IgD-negative memory B cell (primary cell): ENCODE measurements at regions not wholly inside any gene's neighbourhood (a gene's known extent, or its start where the extent isn't known, plus 50 kb on each side); places are given as distances from the start of the nearest gene placed in this dataset.

Source experiments
- H3K27ac Mint-ChIP-seq, 3 donors: one replicate each; pipeline ENCODE4 v1.8.0; 2020 to 2022; ENCODE audit warnings: mild to moderate bottlenecking in 3 of 3, mixed read lengths in 3 of 3, moderate library complexity in 1 of 3
- H3K27me3 Mint-ChIP-seq: one replicate; pipeline ENCODE4 v1.8.0; 2021; ENCODE audit warnings: mixed read lengths
- H3K36me3 Mint-ChIP-seq: one replicate; pipeline ENCODE4 v1.8.0; 2020; ENCODE audit warnings: mild to moderate bottlenecking, mixed read lengths
- H3K4me1 Mint-ChIP-seq, 3 donors: one replicate each; pipeline ENCODE4 v1.8.0; 2020 to 2022; ENCODE audit warnings: mixed read lengths in 3 of 3, mild to moderate bottlenecking in 1 of 3
- H3K4me3 Mint-ChIP-seq, 4 donors: one replicate each; pipeline ENCODE4 v1.8.0; 2020 to 2022; ENCODE audit warnings: mild to moderate bottlenecking in 4 of 4, mixed read lengths in 4 of 4, moderate library complexity in 3 of 4
- H3K9me3 Mint-ChIP-seq, 3 donors: one replicate each; pipeline ENCODE4 v1.8.0; 2020 to 2021; ENCODE audit warnings: mixed read lengths in 3 of 3, mild to moderate bottlenecking in 1 of 3

DNA sequence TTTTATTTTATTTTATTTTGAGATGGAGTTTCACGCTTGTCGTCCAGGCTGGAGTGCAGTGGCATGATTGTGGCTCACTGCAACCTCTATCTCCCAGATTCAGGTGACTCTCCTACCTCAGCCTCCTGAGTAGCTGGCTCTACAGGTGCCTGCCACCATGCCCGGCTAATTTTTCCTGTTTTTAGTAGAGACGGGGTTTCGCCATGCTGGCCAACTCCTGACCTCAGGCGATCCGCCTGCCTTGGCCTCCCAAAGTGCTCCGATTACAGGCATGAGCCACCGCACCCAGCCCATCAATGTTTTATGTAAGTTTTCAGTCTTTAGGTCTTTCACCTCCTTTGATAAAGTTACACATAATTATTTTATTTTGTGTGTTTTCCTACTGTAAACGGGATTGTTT is 154.6 kb downstream of the COPRS start:
- peaks cover 0 to 1% (median 0%) of the 10 kb centered on the region in 3 donors for H3K4me1 Mint-ChIP-seq
- H3K9me3 Mint-ChIP-seq: peaks cover 0 to 3% (median 0%) of the 10 kb centered on the region in 3 donors
- H3K27ac Mint-ChIP-seq: no peak overlapping the region
- H3K36me3 Mint-ChIP-seq: peaks cover 2% of the 10 kb centered on the region
- peaks cover 7% of the 10 kb centered on the region for H3K27me3 Mint-ChIP-seq
- no peak overlapping the region for H3K4me3 Mint-ChIP-seq

DNA sequence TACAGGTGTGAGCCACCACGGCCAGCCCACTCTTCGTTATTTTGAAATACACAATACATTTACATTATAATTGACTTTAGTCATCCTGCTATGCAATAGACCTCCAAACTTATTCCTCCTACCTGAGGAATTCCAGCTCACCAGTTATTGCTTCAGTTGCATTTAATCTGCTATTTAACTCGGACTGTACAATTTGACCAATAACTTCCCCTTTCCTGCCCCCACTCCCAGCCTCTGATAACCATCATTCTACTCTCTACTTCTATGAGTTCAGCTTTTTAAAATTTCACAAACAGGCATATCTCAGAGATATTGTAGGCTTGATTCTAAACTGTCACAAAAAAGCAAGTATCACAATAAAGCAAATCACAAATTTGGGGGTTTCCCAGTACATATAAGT is 157.0 kb downstream of the COPRS start:
- Mint-ChIP-seq H3K9me3 (peaks cover 0 to 5% (median 0%) of the 10 kb centered on the region in 3 donors), H3K27ac (no peak overlapping the region), H3K4me3 (no peak overlapping the region), H3K27me3 (peaks cover 6% of the 10 kb centered on the region), H3K36me3 (no peaks in the 10 kb centered on the region), H3K4me1 (peaks cover 0 to 1% (median 0%) of the 10 kb centered on the region in 3 donors)

DNA sequence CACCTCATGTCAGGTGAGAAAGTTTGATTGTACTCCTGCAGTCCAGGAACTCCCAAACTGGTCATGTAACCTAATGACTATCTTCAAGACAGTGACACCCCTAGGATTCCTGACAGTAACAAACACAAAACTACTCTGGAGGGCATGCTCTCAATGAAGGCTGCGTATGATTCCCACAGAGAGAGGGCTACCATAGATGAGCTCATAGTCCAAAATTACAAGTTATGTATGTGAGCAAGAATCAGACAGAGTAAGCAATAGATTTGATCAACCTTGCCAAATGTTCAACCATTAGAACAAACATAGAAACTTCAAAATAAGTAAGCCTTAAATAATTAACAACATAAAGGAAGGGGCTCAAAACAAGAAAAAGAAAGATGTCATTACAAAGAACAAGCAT is 158.1 kb downstream of the COPRS start:
- Mint-ChIP-seq H3K27ac (no peak overlapping the region), H3K4me1 (no peaks in the 10 kb centered on the region), H3K27me3 (peaks cover 6% of the 10 kb centered on the region), H3K36me3 (no peaks in the 10 kb centered on the region), H3K9me3 (peaks cover 0 to 5% (median 0%) of the 10 kb centered on the region in 3 donors), H3K4me3 (no peak overlapping the region)

DNA sequence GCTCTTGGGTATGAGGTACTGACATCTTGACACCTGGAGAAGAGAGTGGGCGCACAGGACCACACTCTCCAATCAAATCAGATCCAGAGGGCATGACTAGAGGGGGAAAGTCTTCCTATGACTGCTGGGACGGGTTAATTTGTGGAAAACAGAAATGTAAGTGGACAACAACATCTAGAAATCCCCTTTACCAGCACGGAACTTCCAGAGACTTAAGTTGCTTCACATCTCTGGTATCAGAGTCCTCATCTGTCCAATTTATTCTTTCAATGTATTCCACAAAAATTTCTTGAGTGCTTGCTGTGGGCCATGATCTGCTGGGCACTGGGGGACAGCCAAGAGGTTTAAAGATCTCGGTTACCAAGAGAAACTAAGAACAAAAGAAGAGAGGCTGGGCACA is 159.2 kb downstream of the COPRS start:
- Mint-ChIP-seq H3K27me3 (peaks cover 3% of the 10 kb centered on the region), H3K36me3 (no peaks in the 10 kb centered on the region), H3K27ac (no peak overlapping the region), H3K4me1 (no peaks in the 10 kb centered on the region), H3K4me3 (no peak overlapping the region), H3K9me3 (peaks cover 0 to 5% (median 0%) of the 10 kb centered on the region in 3 donors)

DNA sequence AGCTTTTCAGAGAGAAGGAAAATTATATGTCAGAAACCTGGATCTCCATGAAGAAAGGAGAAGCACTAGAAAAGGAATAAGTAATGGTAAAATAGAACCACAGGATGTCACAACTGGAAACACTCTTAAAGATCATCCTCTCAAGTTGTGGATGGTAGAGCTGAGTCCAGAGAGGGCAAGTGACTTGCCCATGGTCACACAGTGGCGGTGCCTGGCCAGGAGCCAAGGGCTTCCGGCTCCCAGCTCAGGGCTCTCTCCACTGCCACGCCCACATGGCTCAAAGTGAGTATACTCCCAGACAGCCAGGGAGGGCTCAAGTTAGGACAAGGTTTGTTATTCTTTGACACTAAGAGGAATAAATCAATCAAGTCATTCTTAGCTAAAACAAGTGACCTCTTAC is 159.8 kb downstream of the COPRS start:
- Mint-ChIP-seq H3K36me3 (no peaks in the 10 kb centered on the region), H3K27me3 (peaks cover 3% of the 10 kb centered on the region), H3K4me3 (no peak overlapping the region), H3K27ac (no peak overlapping the region), H3K9me3 (peaks cover 0 to 5% (median 0%) of the 10 kb centered on the region in 3 donors), H3K4me1 (no peaks in the 10 kb centered on the region)

DNA sequence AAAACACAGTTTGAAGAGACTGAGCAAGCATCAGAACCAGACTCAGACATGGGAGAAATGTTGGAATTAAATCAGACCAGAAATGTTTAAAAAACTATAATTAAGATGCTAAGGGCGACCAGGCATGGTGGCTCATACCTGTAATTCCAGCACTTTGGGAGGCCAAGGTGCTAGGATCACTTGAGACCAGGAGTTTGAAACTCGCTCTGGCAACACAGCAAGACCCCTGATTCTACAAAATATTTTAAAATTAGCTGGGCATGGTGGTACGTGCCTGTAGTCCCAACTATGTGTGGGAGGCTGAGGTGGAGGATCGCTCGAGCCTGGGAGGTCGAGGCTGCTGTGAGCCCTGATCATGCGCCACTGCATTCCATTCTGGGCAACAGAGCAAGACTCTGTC is 160.3 kb downstream of the COPRS start:
- peaks cover 0 to 5% (median 0%) of the 10 kb centered on the region in 3 donors for H3K9me3 Mint-ChIP-seq
- no peaks in the 10 kb centered on the region for H3K4me1 Mint-ChIP-seq
- H3K27ac Mint-ChIP-seq: no peak overlapping the region
- no peaks in the 10 kb centered on the region for H3K36me3 Mint-ChIP-seq
- H3K27me3 Mint-ChIP-seq: peaks cover 3% of the 10 kb centered on the region
- no peak overlapping the region for H3K4me3 Mint-ChIP-seq

DNA sequence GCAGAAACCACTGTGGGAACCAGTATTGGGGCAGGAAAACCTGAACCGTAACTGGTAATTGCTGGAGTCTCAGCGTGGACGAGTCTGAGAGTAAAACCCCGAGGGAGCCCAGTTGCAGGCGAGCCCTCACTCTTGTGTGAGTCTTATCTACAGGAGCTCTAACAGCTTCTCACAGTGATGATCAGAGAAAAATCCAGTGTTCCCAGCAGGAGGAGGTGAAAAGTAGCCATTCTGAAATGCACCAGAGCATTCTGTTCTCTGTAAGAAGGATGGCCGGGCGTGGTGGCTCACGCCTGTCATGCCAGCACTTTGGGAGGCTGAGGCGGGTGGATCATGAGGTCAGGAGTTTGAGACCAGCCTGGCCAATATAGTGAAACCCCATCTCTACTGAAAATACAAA is 161.2 kb downstream of the COPRS start:
- H3K4me1 Mint-ChIP-seq: no peaks in the 10 kb centered on the region
- H3K4me3 Mint-ChIP-seq: no peak overlapping the region
- no peak overlapping the region for H3K27ac Mint-ChIP-seq
- peaks cover 3% of the 10 kb centered on the region for H3K27me3 Mint-ChIP-seq
- no peaks in the 10 kb centered on the region for H3K36me3 Mint-ChIP-seq
- H3K9me3 Mint-ChIP-seq: peaks cover 0 to 5% (median 0%) of the 10 kb centered on the region in 3 donors

DNA sequence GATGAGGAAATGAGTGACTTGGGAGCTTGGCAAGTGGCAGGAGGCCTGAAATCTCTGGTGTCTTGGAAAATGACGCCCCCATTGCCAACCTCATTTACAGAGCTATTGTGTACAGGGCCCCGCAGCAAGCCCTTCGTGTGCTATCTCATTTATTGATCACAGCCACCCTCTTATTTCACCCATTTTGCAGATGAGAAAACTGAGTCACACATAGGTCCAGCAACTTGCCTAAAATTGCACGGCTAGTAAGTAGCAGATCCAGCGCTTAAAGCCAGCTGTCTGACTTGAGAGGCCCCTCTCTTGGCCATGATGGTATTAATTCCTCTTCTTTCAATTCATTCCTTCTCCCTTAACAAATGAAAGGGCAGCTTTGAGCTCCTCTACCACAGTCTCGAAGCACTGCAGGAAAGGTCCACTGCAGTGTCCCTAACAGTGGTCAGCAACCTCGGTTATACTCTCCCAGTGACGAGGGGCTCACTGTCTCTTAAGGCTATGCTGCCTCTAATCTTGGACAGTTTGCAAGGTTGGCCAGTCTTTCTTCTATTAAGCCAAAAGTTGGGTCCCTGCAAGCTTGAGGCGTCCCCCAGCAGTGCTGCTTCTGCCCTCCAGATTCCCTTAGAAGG is 162.2 kb downstream of the COPRS start:
- peaks cover 7% of the 10 kb centered on the region for H3K27me3 Mint-ChIP-seq
- H3K4me3 Mint-ChIP-seq: no peak overlapping the region
- no peaks in the 10 kb centered on the region for H3K36me3 Mint-ChIP-seq
- no peaks in the 10 kb centered on the region for H3K4me1 Mint-ChIP-seq
- H3K9me3 Mint-ChIP-seq: peaks cover 0 to 5% (median 0%) of the 10 kb centered on the region in 3 donors
- H3K27ac Mint-ChIP-seq: no peak overlapping the region

DNA sequence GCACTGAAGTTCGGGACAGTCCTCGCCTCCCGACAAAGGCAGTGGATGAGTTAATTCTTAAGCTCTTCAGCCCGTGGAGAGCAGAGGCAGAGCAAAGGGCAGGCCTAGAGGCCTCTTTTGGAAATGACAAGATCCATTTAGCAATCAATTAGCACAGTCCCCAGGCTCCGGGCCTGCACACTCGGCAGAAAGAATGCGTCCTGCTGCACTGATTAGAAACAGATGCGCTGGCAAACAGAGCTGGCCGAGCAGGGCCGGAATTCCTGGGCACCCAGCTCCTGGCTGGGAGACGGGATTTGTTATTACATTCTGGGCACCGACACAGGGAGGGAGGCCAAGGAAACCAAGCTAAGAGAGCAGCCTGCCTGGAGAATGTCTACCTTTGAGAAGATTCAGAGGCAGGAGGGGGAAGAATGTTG is 162.9 kb downstream of the COPRS start:
- H3K27ac Mint-ChIP-seq: no peak overlapping the region
- peaks cover 0 to 5% (median 0%) of the 10 kb centered on the region in 3 donors for H3K9me3 Mint-ChIP-seq
- no peak overlapping the region for H3K4me3 Mint-ChIP-seq
- H3K27me3 Mint-ChIP-seq: peaks cover 7% of the 10 kb centered on the region
- H3K36me3 Mint-ChIP-seq: no peaks in the 10 kb centered on the region
- H3K4me1 Mint-ChIP-seq: no peaks in the 10 kb centered on the region

DNA sequence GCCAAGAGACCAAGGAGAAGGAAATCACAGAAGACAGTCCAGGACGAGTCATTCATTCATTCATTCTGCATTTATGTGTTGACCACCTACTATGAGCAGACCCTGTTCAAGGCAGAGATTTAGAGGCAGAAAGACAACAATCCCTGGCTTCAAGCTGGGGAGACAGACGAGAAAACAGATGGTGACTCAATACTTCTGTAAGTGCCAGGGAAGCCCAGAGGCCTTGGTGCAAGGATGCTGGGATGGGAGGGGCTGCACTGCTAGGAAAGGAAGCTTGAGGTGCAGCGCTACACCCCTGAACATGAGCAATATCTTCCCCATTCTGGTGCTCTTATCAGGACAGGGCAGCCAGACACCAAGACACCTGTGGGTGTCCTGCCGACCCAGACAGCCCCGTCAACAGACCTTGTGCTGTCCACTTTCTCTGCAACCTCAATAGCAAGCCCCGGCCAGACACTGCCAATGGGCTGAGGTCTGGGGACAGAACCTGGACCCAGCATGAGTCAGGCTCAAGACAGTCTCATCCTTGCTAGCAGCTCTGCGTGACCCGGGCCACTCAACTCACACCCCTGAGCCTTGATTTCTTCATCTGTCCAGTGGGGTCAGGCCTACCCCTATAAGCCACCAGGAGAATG is 163.5 kb downstream of the COPRS start:
- H3K27ac Mint-ChIP-seq: no peak overlapping the region
- H3K9me3 Mint-ChIP-seq: peaks cover 0 to 2% (median 0%) of the 10 kb centered on the region in 3 donors
- H3K4me3 Mint-ChIP-seq: no peak overlapping the region
- H3K36me3 Mint-ChIP-seq: no peaks in the 10 kb centered on the region
- H3K27me3 Mint-ChIP-seq: peaks cover 7% of the 10 kb centered on the region
- H3K4me1 Mint-ChIP-seq: no peaks in the 10 kb centered on the region

DNA sequence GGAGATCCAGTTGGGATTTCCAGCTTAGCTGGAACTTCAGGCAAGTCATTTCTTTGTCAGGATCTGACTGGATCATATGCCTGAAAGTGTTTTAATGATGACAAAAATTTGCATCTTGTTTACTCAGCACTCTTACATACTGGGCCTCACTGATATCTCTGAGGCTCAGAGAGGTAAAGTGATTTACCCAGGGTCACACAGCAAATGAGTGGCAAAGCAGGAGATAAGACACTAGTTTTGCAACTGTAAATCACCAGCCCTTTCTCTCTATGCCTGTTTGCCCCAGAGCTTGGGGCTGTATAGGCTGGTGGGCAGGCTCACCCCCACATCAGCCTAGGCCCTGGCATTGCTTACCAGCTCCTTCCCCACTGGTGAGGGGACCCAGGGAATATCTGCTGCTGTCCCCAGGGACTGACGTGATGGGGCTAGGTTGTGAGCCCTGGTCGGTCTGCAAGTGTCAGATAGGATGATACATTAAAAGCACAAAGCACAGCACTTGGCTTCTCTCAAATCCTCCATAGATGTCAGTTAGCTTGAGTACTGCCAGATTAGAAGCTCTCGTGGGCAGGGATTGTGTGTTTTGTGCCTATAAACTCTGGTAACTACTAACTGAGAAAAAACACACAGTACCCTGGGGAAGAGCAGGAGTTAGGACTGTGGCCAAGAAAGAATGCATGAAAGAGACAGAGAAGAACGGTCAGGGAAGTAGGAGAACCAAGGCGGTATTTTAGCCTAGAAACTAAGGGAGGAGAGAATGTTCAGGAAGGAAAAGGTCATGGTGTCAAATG is 165.4 kb downstream of the COPRS start:
- no peaks in the 10 kb centered on the region for H3K36me3 Mint-ChIP-seq
- H3K4me1 Mint-ChIP-seq: no peaks in the 10 kb centered on the region
- H3K9me3 Mint-ChIP-seq: peaks cover 0 to 2% (median 0%) of the 10 kb centered on the region in 3 donors
- H3K27ac Mint-ChIP-seq: no peak overlapping the region
- H3K27me3 Mint-ChIP-seq: peaks cover 3% of the 10 kb centered on the region
- H3K4me3 Mint-ChIP-seq: no peak overlapping the region

DNA sequence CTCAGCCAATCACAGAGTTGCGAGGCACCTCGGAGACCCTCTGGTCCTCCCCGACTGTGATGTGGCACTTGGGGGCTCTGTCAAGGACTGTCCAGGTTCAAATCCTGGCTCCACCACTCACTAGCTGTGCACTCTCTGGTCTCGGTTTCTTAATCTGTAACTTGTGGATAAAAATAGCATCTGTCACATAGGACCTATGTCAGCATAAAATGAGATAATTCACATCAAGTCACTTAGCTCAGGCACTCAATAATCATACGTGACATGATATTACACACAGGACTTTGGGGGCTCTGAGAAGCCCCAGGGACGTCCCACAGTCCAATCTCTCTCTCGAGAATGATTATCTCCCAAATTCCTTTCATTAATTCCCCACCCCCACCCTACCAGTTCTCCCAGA is 166.4 kb downstream of the COPRS start:
- H3K36me3 Mint-ChIP-seq: no peaks in the 10 kb centered on the region
- H3K9me3 Mint-ChIP-seq: no peaks in the 10 kb centered on the region
- no peaks in the 10 kb centered on the region for H3K4me1 Mint-ChIP-seq
- peaks cover 3% of the 10 kb centered on the region for H3K27me3 Mint-ChIP-seq
- H3K27ac Mint-ChIP-seq: no peak overlapping the region
- no peak overlapping the region for H3K4me3 Mint-ChIP-seq

DNA sequence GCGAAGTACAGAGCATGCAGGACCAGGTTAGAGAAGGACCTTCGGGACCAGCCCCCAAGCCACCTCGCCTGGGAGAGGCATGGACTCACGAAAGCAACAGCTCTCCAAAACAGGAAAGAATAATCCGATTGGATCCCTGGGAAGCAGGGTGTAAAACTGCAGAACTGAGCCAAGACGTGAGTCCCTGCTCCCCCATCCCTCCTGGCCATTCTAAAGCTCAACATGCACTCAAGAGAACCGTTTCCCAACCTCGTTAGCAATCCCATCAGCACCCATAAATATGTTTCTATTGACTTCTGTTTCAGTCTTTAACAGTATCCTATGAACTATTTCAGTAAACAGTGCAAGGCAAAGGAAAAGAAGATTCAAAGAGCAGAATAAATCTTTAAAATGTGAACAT is 167.0 kb downstream of the COPRS start:
- H3K9me3 Mint-ChIP-seq: no peaks in the 10 kb centered on the region
- no peaks in the 10 kb centered on the region for H3K36me3 Mint-ChIP-seq
- H3K4me1 Mint-ChIP-seq: no peaks in the 10 kb centered on the region
- no peak overlapping the region for H3K27ac Mint-ChIP-seq
- H3K4me3 Mint-ChIP-seq: no peak overlapping the region
- H3K27me3 Mint-ChIP-seq: peaks cover 3% of the 10 kb centered on the region

DNA sequence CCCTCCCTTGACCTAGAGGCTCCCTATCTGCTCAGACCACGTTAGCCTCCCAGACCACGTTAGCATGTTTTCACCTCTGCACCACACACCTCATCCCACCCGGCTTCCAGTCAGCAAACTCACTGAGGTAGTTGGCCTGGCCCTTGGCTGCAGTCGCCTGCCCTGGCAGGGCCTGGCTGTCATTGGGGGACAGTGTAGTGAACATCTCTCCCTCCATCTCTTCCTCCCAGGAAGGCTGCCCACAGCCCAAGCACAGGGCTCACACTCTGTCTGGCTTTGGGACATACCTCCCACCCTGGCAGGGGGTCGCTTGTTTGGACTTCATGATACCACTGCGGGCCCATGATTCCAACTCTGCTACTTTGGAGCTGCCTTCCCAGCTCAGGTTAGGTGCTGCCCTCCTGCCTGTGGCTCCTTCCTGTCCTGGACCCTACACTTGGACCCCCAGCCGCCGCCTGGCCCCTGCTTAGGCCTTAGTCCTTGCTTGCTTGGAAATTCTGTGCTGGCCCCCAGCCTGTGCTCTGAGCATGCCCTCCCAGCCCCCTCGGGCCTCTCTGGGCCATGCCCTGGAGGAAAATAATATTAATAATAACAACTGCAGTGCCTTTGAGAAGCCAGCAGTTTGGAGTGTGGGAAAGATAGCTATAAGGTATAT is 167.7 kb downstream of the COPRS start:
- Mint-ChIP-seq H3K27ac (no peak overlapping the region), H3K36me3 (no peaks in the 10 kb centered on the region), H3K9me3 (no peaks in the 10 kb centered on the region), H3K4me1 (no peaks in the 10 kb centered on the region), H3K4me3 (no peak overlapping the region), H3K27me3 (peaks cover 3% of the 10 kb centered on the region)

DNA sequence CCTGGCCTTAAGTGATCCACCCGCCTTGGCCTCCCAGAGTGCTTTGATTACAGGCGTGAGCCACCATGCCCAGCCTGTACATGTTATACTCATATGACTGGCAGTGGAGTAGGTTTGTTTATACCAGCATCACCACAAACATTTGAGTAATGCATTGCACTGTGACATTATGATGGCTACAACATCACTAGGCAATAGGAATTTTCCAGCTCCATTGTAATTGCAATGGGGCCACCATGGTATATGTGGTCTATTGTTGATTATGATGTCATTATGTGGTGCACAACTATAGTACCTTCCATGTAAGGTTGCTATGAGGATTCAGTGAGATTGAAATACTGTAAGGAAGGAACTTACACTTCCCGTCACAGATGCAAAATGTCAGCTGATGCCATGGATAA is 168.9 kb downstream of the COPRS start:
- Mint-ChIP-seq H3K36me3 (no peaks in the 10 kb centered on the region), H3K9me3 (no peaks in the 10 kb centered on the region), H3K4me1 (no peaks in the 10 kb centered on the region), H3K4me3 (no peak overlapping the region), H3K27me3 (peaks cover 3% of the 10 kb centered on the region), H3K27ac (no peak overlapping the region)
